ENCODE measurements at regions not wholly inside any gene's neighbourhood (a gene's known extent, or its start where the extent isn't known, plus 50 kb on each side); places are given as distances from the start of the nearest gene placed in this dataset.

DNA sequence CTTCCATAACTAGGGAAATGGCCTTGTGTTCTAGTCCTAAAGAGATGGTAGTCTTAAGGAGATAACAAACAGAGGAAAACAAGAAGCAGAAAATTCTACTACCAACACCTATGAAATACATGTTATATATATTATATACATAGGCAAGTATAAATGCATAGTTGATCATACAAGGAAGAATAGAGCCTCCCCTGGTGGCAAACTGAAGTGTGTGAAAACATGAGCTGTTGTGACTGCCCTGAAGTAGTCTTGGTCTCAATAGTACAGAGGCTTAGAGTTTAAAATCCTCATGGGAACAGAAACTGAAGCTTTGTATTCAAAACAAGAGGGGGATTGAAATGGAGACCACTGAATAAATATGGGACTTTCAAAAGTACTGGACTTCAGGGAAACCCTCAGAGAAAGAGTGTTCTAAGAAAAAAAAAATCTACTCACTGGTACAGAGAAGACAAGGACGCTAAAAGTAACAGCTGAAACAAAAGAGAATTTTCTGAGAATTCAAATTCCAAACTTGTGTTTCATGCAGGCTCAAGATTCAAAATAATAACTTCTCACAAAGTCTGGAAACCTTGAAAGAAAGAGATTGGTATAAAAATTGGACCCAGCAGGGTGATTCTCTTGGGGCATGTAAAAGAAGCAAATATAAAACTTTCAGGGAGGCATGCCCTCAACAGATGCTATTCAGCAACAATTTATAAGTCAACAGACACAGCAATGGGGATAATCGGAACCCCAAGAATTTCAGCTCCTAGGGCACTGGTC is 59.7 kb upstream of the SAMD3 start:
- H3K79me2 ChIP-seq (ENCODE audit: insufficient read depth, low read length): no peaks in the 10 kb centered on the region
- H3K4me3 ChIP-seq (ENCODE audit: low read depth in 1 of 2, low read length in 2 of 2): no peak overlapping the region
- H2AFZ ChIP-seq (ENCODE audit: low read depth, low read length): no peak overlapping the region
- H3K36me3 ChIP-seq (ENCODE audit: insufficient read depth, low read length): no peaks in the 10 kb centered on the region
- DNase-seq (no peak), ATAC-seq (ENCODE audit: insufficient read depth, low read depth) (no peak)
- no peaks in the 10 kb centered on the region for H3K9me3 ChIP-seq (ENCODE audit: insufficient read depth, low read length, severe bottlenecking)
- TF ChIP-seq, protein P1, sequence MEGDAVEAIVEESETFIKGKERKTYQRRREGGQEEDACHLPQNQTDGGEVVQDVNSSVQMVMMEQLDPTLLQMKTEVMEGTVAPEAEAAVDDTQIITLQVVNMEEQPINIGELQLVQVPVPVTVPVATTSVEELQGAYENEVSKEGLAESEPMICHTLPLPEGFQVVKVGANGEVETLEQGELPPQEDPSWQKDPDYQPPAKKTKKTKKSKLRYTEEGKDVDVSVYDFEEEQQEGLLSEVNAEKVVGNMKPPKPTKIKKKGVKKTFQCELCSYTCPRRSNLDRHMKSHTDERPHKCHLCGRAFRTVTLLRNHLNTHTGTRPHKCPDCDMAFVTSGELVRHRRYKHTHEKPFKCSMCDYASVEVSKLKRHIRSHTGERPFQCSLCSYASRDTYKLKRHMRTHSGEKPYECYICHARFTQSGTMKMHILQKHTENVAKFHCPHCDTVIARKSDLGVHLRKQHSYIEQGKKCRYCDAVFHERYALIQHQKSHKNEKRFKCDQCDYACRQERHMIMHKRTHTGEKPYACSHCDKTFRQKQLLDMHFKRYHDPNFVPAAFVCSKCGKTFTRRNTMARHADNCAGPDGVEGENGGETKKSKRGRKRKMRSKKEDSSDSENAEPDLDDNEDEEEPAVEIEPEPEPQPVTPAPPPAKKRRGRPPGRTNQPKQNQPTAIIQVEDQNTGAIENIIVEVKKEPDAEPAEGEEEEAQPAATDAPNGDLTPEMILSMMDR (IDR thresholded peaks at IDR 0.05; ENCODE audit: borderline replicate concordance, extremely low read depth, low read length, poor library complexity, severe bottlenecking): no peak
- TF ChIP-seq EZH2 (IDR thresholded peaks at IDR 0.05; ENCODE audit: borderline replicate concordance, low read depth, low read length, severe bottlenecking): no peak
- H3K27me3 ChIP-seq (ENCODE audit: insufficient read depth, low read length, poor library complexity): no peaks in the 10 kb centered on the region
- no peaks in the 10 kb centered on the region for H4K20me1 ChIP-seq (ENCODE audit: insufficient read depth, low read length)
- no peaks in the 10 kb centered on the region for H3K4me1 ChIP-seq (ENCODE audit: insufficient read depth, low read length)
- no peak overlapping the region for H3K9ac ChIP-seq (ENCODE audit: low read depth, low read length)
- no peak overlapping the region for H3K27ac ChIP-seq (ENCODE audit: low read length)
- H3K4me2 ChIP-seq (ENCODE audit: insufficient read depth, low read length): no peak overlapping the region

DNA sequence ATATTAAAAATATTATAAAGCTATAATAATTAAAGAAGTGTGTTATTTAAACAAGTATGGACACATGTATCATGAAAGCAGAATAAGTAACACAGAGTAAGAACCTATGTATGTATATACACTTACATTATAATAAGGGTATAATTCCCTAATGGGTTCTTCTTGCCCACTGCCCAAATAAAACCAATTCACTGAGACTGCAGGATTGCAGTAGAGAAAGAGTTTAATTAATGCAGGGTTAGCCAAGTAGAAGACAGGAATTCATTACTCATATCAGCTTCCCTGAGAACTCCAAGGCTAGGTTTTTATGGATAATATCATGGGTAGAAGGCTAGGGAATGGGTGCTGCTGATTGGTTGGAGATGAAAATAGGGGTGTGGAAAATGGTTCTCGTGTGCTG is 53.8 kb upstream of the SAMD3 start:
- no peaks in the 10 kb centered on the region for H3K4me1 ChIP-seq (ENCODE audit: insufficient read depth, low read length)
- H3K27ac ChIP-seq (ENCODE audit: low read length): no peak overlapping the region
- no peaks in the 10 kb centered on the region for H4K20me1 ChIP-seq (ENCODE audit: insufficient read depth, low read length)
- H3K9me3 ChIP-seq (ENCODE audit: insufficient read depth, low read length, severe bottlenecking): peaks cover 21% of the 10 kb centered on the region
- no peak for TF ChIP-seq EZH2 (IDR thresholded peaks at IDR 0.05; ENCODE audit: borderline replicate concordance, low read depth, low read length, severe bottlenecking)
- TF ChIP-seq, protein P1 (IDR thresholded peaks at IDR 0.05; ENCODE audit: borderline replicate concordance, extremely low read depth, low read length, poor library complexity, severe bottlenecking): no peak
- H3K9ac ChIP-seq (ENCODE audit: low read depth, low read length): no peak overlapping the region
- no peaks in the 10 kb centered on the region for H3K27me3 ChIP-seq (ENCODE audit: insufficient read depth, low read length, poor library complexity)
- H3K4me2 ChIP-seq (ENCODE audit: insufficient read depth, low read length): no peak overlapping the region
- H3K4me3 ChIP-seq (ENCODE audit: low read depth in 1 of 2, low read length in 2 of 2): no peak overlapping the region
- H3K79me2 ChIP-seq (ENCODE audit: insufficient read depth, low read length): no peaks in the 10 kb centered on the region
- no peak for ATAC-seq (ENCODE audit: insufficient read depth, low read depth)
- DNase-seq: no peak
- H2AFZ ChIP-seq (ENCODE audit: low read depth, low read length): no peak overlapping the region
- H3K36me3 ChIP-seq (ENCODE audit: insufficient read depth, low read length): no peaks in the 10 kb centered on the region

DNA sequence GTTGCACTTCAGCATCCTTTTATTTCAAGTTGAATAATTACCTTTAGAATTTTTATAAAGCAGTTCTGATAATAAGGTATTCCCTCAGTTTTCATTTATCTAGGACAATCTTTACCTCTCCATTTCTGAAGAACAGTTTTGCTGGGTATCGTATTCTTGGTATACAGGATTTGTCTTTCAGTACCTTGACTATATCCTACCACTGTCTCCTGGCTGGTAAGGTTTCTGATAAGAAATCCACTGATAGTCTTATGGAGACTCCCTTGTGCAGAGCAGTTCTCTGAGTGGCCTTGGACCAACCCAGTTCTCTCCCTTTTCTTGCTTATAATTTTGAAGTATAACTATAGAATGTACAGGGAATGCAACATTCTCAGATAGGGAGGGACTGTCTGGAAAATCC is 51.3 kb upstream of the SAMD3 start:
- ATAC-seq (ENCODE audit: insufficient read depth, low read depth): no peak
- H3K36me3 ChIP-seq (ENCODE audit: insufficient read depth, low read length): no peaks in the 10 kb centered on the region

More for the DNA sequence above, 51.3 kb upstream of the SAMD3 start:
- no peak for TF ChIP-seq EZH2 (IDR thresholded peaks at IDR 0.05; ENCODE audit: borderline replicate concordance, low read depth, low read length, severe bottlenecking)
- TF ChIP-seq, protein P1 (IDR thresholded peaks at IDR 0.05; ENCODE audit: borderline replicate concordance, extremely low read depth, low read length, poor library complexity, severe bottlenecking): no peak
- DNase-seq: no peak
- Histone ChIP-seq H3K4me3 (ENCODE audit: low read depth in 1 of 2, low read length in 2 of 2) (no peak overlapping the region), H4K20me1 (ENCODE audit: insufficient read depth, low read length) (no peaks in the 10 kb centered on the region), H2AFZ (ENCODE audit: low read depth, low read length) (no peak overlapping the region), H3K27me3 (ENCODE audit: insufficient read depth, low read length, poor library complexity) (no peaks in the 10 kb centered on the region), H3K9ac (ENCODE audit: low read depth, low read length) (no peak overlapping the region), H3K9me3 (ENCODE audit: insufficient read depth, low read length, severe bottlenecking) (peaks cover 21% of the 10 kb centered on the region), H3K27ac (ENCODE audit: low read length) (no peak overlapping the region), H3K79me2 (ENCODE audit: insufficient read depth, low read length) (no peaks in the 10 kb centered on the region), H3K4me1 (ENCODE audit: insufficient read depth, low read length) (no peaks in the 10 kb centered on the region), H3K4me2 (ENCODE audit: insufficient read depth, low read length) (no peak overlapping the region)
